H9 (cell line): ENCODE measurements at regions not wholly inside any gene's neighbourhood (a gene's known extent, or its start where the extent isn't known, plus 50 kb on each side); places are given as distances from the start of the nearest gene placed in this dataset.

ENCODE experiments used
- DNase-seq: peaks from one replicate; pipeline ENCODE4 v3.0.0-alpha.2; 2017
- H2AFZ ChIP-seq: one replicate; pipeline ENCODE4 v1.6.1; 2013; ENCODE audit warnings: mild to moderate bottlenecking, low read length, control low read depth, moderate library complexity
- H2AK5ac ChIP-seq: 2 replicates; pipeline ENCODE4 v1.6.1; 2013; ENCODE audit warnings: low read length, control low read depth, mixed read lengths; ENCODE audit not compliant: insufficient read length
- H2BK120ac ChIP-seq: one replicate; pipeline ENCODE4 v1.6.1; 2013; ENCODE audit warnings: low read depth, mild to moderate bottlenecking, low read length, control low read depth, inconsistent platforms; ENCODE audit not compliant: poor library complexity, severe bottlenecking
- H2BK12ac ChIP-seq: 2 replicates; pipeline ENCODE4 v1.6.1; 2013; ENCODE audit warnings: low read length, control low read depth, mixed read lengths, low read depth; ENCODE audit not compliant: insufficient read length
- H2BK15ac ChIP-seq: 2 replicates; pipeline ENCODE4 v1.6.1; 2013; ENCODE audit warnings: low read depth, low read length, control low read depth
- H2BK20ac ChIP-seq: one replicate; pipeline ENCODE4 v1.6.1; 2013; ENCODE audit warnings: low read depth, mild to moderate bottlenecking, low read length, control low read depth, inconsistent platforms; ENCODE audit not compliant: poor library complexity, severe bottlenecking
- H2BK5ac ChIP-seq: 2 replicates; pipeline ENCODE4 v1.6.1; 2013; ENCODE audit warnings: low read length, control low read depth, mixed read lengths; ENCODE audit not compliant: insufficient read length
- H3K14ac ChIP-seq: 2 replicates; pipeline ENCODE4 v1.6.1; 2013; ENCODE audit warnings: low read length, control low read depth; ENCODE audit not compliant: insufficient read depth
- H3K18ac ChIP-seq: 2 replicates; pipeline ENCODE4 v1.6.1; 2013; ENCODE audit warnings: low read depth, mild to moderate bottlenecking, mixed read lengths, low read length, control low read depth; ENCODE audit not compliant: insufficient read length
- H3K23ac ChIP-seq: 2 replicates; pipeline ENCODE4 v1.6.1; 2013; ENCODE audit warnings: low read length, control low read depth, mixed read lengths, low read depth; ENCODE audit not compliant: insufficient read length
- H3K23me2 ChIP-seq: 2 replicates; pipeline ENCODE4 v1.6.1; 2013; ENCODE audit warnings: low read depth, mild to moderate bottlenecking, mixed read lengths, low read length, control low read depth; ENCODE audit not compliant: insufficient read length, poor library complexity, severe bottlenecking
- H3K27ac ChIP-seq: 2 replicates; pipeline ENCODE4 v1.5.1; 2013; ENCODE audit warnings: low read length, control low read depth, mixed read lengths, low read depth; ENCODE audit not compliant: insufficient read length
- H3K27me3 ChIP-seq: 2 replicates; pipeline ENCODE4 v1.6.1; 2013; ENCODE audit warnings: low read length, control low read depth, inconsistent platforms; ENCODE audit not compliant: insufficient read depth
- H3K4ac ChIP-seq: 2 replicates; pipeline ENCODE4 v1.6.1; 2013; ENCODE audit warnings: low read depth, mild to moderate bottlenecking, control low read depth, inconsistent platforms, low read length, moderate library complexity
- H3K4me1 ChIP-seq: 2 replicates; pipeline ENCODE4 v1.6.1; 2013; ENCODE audit warnings: low read length, control low read depth, inconsistent platforms; ENCODE audit not compliant: insufficient read depth
- H3K4me2 ChIP-seq: 2 replicates; pipeline ENCODE4 v1.6.1; 2013; ENCODE audit warnings: low read length, control low read depth, mixed read lengths; ENCODE audit not compliant: insufficient read length, insufficient read depth
- H3K56ac ChIP-seq: 2 replicates; pipeline ENCODE4 v1.6.1; 2013; ENCODE audit warnings: low read depth, mild to moderate bottlenecking, mixed read lengths, low read length, control low read depth; ENCODE audit not compliant: insufficient read length
- H3K79me1 ChIP-seq: 2 replicates; pipeline ENCODE4 v1.6.1; 2013; ENCODE audit warnings: low read depth, mild to moderate bottlenecking, moderate library complexity, low read length, control low read depth, inconsistent platforms; ENCODE audit not compliant: insufficient read depth, poor library complexity, severe bottlenecking
- H3K79me2 ChIP-seq: 2 replicates; pipeline ENCODE4 v1.6.1; 2013; ENCODE audit warnings: low read length, control low read depth, inconsistent platforms; ENCODE audit not compliant: insufficient read depth
- H3K9ac ChIP-seq: 2 replicates; pipeline ENCODE4 v1.6.1; 2013; ENCODE audit warnings: low read length, control low read depth, mixed read lengths; ENCODE audit not compliant: insufficient read length; ENCODE audit errors: extremely low read depth
- H3K9me3 ChIP-seq: one replicate; pipeline ENCODE4 v1.6.1; 2013; ENCODE audit warnings: low read depth, low read length, inconsistent platforms; ENCODE audit not compliant: control insufficient read depth
- H3T11ph ChIP-seq: one replicate; pipeline ENCODE4 v1.6.1; 2013; ENCODE audit warnings: mild to moderate bottlenecking, low read length, control low read depth, inconsistent platforms
- H4K20me1 ChIP-seq: one replicate; pipeline ENCODE4 v1.6.1; 2013; ENCODE audit not compliant: control insufficient read depth, insufficient read length, insufficient read depth
- H4K5ac ChIP-seq: 2 replicates; pipeline ENCODE4 v1.6.1; 2013; ENCODE audit warnings: low read depth, mild to moderate bottlenecking, mixed read lengths, low read length, control low read depth; ENCODE audit not compliant: insufficient read length
- H4K8ac ChIP-seq: replicated peaks from 2 replicates; pipeline ENCODE4 v1.6.1; 2013; ENCODE audit warnings: low read length, control low read depth, mixed read lengths, low read depth; ENCODE audit not compliant: insufficient read length
- H4K91ac ChIP-seq: 2 replicates; pipeline ENCODE4 v1.6.1; 2013; ENCODE audit warnings: low read depth, mild to moderate bottlenecking, moderate library complexity, mixed read lengths, low read length, control low read depth; ENCODE audit not compliant: insufficient read length
- H3K27ac Mint-ChIP-seq, 3 experiments: 2 replicates in 2 of 3; 3 replicates in 1 of 3; pipeline ENCODE4 v1.8.0; 2020 to 2021; ENCODE audit warnings: mixed read lengths in 3 of 3, mild to moderate bottlenecking in 1 of 3, moderate library complexity in 1 of 3
- H3K27me3 Mint-ChIP-seq: 2 replicates; pipeline ENCODE4 v1.8.0; 2021; ENCODE audit warnings: low read depth, mild to moderate bottlenecking, moderate library complexity, mixed read lengths
- H3K36me3 Mint-ChIP-seq, 3 experiments: 2 replicates in 2 of 3; 3 replicates in 1 of 3; pipeline ENCODE4 v1.8.0; 2020 to 2021; ENCODE audit warnings: low read depth in 3 of 3, mixed read lengths in 3 of 3; ENCODE audit not compliant: insufficient read depth in 1 of 3
- H3K4me1 Mint-ChIP-seq, 2 experiments: 2 replicates each; pipeline ENCODE4 v1.8.0; 2020; ENCODE audit warnings: mixed read lengths in 2 of 2
- H3K4me3 Mint-ChIP-seq, 2 experiments: 2 replicates in 1 of 2; 3 replicates in 1 of 2; pipeline ENCODE4 v1.8.0; 2020 to 2021; ENCODE audit warnings: mild to moderate bottlenecking in 2 of 2, mixed read lengths in 2 of 2, moderate library complexity in 1 of 2
- H3K9me3 Mint-ChIP-seq, 2 experiments: 2 replicates in 1 of 2; 3 replicates in 1 of 2; pipeline ENCODE4 v1.8.0; 2020; ENCODE audit warnings: mild to moderate bottlenecking in 2 of 2, mixed read lengths in 2 of 2, moderate library complexity in 1 of 2
- CTCF ChIP-seq: fragments of 200-600 bp; sonication (generic); conservative IDR thresholded peaks from 3 replicates; pipeline ENCODE4 v1.8.0; 2021; ENCODE audit warnings: antibody characterized with exemption, mild to moderate bottlenecking
- WGBS: extraction: QIAGEN DNeasy Blood & Tissue Kit; methylation state at CpG from one replicate; pipeline ENCODE4 v1.1.7; 2013; ENCODE audit warnings: missing lambda C conversion rate, low lambda C conversion rate, mixed read lengths; ENCODE audit not compliant: insufficient read length; ENCODE audit errors: extremely low coverage; 5-methylcytosine and 5-hydroxymethylcytosine counted together

GRCh38 chr4:38531141-38531727 is 132.8 kb upstream of the KLF3 start:
- Histone ChIP-seq H3K27me3 (no peaks in the 10 kb centered on the region), H4K91ac (no peak overlapping the region), H3K18ac (no peak overlapping the region), H3T11ph (no peak overlapping the region), H4K20me1 (no peaks in the 10 kb centered on the region), H3K4me1 (no peaks in the 10 kb centered on the region), H3K23ac (no peak overlapping the region), H4K5ac (no peak overlapping the region), H4K8ac (no peak overlapping the region), H3K79me2 (no peaks in the 10 kb centered on the region), H3K23me2 (no peaks in the 10 kb centered on the region), H3K79me1 (no peaks in the 10 kb centered on the region), H2BK120ac (no peak overlapping the region), H3K9me3 (no peaks in the 10 kb centered on the region), H3K27ac (no peak overlapping the region), H3K14ac (no peak overlapping the region), H2AK5ac (no peak overlapping the region), H2BK20ac (no peak overlapping the region), H2AFZ (peak overlapping the region; percentile 11), H2BK12ac (no peak overlapping the region), H2BK15ac (no peak overlapping the region), H3K4me2 (no peak overlapping the region), H3K56ac (no peak overlapping the region), H3K9ac (no peak overlapping the region), H2BK5ac (no peak overlapping the region), H3K4ac (no peak overlapping the region)
- peaks cover 3% of the 10 kb centered on the region for H3K27me3 Mint-ChIP-seq
- WGBS: no CpG with 5 or more reads among the region's 5 CpGs
- H3K27ac Mint-ChIP-seq: no peak overlapping the region
- peaks cover 13 to 17% of the 10 kb centered on the region in 2 experiments for H3K4me1 Mint-ChIP-seq
- no peak for TF ChIP-seq CTCF
- no peak for DNase-seq
- peaks cover 0 to 2% (median 0%) of the 10 kb centered on the region in 3 experiments; a peak in 1 of 7 replicates for H3K36me3 Mint-ChIP-seq
- H3K4me3 Mint-ChIP-seq: no peak overlapping the region
- peaks cover 0 to 4% of the 10 kb centered on the region in 2 experiments; a peak in 1 of 5 replicates for H3K9me3 Mint-ChIP-seq
